HL-60 (cell line): ENCODE measurements at regions not wholly inside any gene's neighbourhood (a gene's known extent, or its start where the extent isn't known, plus 50 kb on each side); places are given as distances from the start of the nearest gene placed in this dataset.

Experiments used
- CTCF ChIP-seq: IDR thresholded peaks from one replicate; pipeline ENCODE4 v1.5.1; 2011; ENCODE audit warnings: low read length, control low read depth, inconsistent platforms; ENCODE audit not compliant: insufficient read depth
- GABPA ChIP-seq: IDR thresholded peaks from 2 replicates; pipeline ENCODE4 v1.6.1; 2012; ENCODE audit warnings: low read depth
- TF ChIP-seq, protein P1 (sequence below): IDR thresholded peaks from 2 replicates; pipeline ENCODE4 v1.6.1; 2012; ENCODE audit warnings: low read depth; ENCODE audit not compliant: insufficient replicate concordance

GRCh38 chr1:181312946-181313345, 170.4 kb upstream of the CACNA1E start:
- TF ChIP-seq CTCF (no peak), GABPA (no peak)
- TF ChIP-seq, protein P1, sequence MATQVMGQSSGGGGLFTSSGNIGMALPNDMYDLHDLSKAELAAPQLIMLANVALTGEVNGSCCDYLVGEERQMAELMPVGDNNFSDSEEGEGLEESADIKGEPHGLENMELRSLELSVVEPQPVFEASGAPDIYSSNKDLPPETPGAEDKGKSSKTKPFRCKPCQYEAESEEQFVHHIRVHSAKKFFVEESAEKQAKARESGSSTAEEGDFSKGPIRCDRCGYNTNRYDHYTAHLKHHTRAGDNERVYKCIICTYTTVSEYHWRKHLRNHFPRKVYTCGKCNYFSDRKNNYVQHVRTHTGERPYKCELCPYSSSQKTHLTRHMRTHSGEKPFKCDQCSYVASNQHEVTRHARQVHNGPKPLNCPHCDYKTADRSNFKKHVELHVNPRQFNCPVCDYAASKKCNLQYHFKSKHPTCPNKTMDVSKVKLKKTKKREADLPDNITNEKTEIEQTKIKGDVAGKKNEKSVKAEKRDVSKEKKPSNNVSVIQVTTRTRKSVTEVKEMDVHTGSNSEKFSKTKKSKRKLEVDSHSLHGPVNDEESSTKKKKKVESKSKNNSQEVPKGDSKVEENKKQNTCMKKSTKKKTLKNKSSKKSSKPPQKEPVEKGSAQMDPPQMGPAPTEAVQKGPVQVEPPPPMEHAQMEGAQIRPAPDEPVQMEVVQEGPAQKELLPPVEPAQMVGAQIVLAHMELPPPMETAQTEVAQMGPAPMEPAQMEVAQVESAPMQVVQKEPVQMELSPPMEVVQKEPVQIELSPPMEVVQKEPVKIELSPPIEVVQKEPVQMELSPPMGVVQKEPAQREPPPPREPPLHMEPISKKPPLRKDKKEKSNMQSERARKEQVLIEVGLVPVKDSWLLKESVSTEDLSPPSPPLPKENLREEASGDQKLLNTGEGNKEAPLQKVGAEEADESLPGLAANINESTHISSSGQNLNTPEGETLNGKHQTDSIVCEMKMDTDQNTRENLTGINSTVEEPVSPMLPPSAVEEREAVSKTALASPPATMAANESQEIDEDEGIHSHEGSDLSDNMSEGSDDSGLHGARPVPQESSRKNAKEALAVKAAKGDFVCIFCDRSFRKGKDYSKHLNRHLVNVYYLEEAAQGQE, result no peak
